Body of pancreas (tissue), 4 donors: ENCODE measurements at regions not wholly inside any gene's neighbourhood (a gene's known extent, or its start where the extent isn't known, plus 50 kb on each side); places are given as distances from the start of the nearest gene placed in this dataset.

Experiments
- ATAC-seq: fragments of 150-250 bp; one replicate; pipeline ENCODE4 v1.9.1; 2016
- DNase-seq, 4 donors: peaks; one replicate each; pipeline ENCODE4 v3.0.0-alpha.2; 2019
- H3K27ac ChIP-seq, 4 donors: fragments of 200-600 bp; sonication (generic); 1 replicate in 3 of 4; 2 replicates in 1 of 4; pipeline versions ENCODE4 v1.5.1 to v1.6.1; 2016 to 2019; ENCODE audit warnings: mild to moderate bottlenecking in 1 of 4, mixed read lengths in 1 of 4, moderate library complexity in 1 of 4
- H3K27me3 ChIP-seq, 2 donors: fragments of 200-600 bp; sonication (generic); one replicate each; pipeline ENCODE4 v1.6.0; 2016; ENCODE audit warnings: mild to moderate bottlenecking in 1 of 2
- H3K36me3 ChIP-seq, 2 donors: fragments of 200-600 bp; sonication (generic); replicated peaks in 1 of 2; 2 replicates each; pipeline ENCODE4 v1.5.1; 2016; ENCODE audit warnings: low read depth in 2 of 2; ENCODE audit not compliant: insufficient read depth in 1 of 2
- H3K4me1 ChIP-seq: fragments of 200-600 bp; sonication (generic); one replicate; pipeline ENCODE4 v1.6.0; 2016
- H3K4me3 ChIP-seq, 2 donors: fragments of 200-600 bp; sonication (generic); 1 replicate in 1 of 2; 2 replicates in 1 of 2; pipeline ENCODE4 v1.5.1; 2016 to 2019
- H3K9me3 ChIP-seq, 3 donors: fragments of 200-600 bp; sonication (generic); 1 replicate in 2 of 3; 2 replicates in 1 of 3; pipeline ENCODE4 v1.5.1; 2016
- CTCF ChIP-seq, 7 experiments: fragments of 450-650 bp in 4 of 7; fragments of 200-600 bp in 3 of 7; sonication (generic) in 3 of 7; IDR thresholded peaks; one replicate each; pipeline ENCODE4 v1.5.1; 2016 to 2019; ENCODE audit warnings: antibody characterized with exemption in 7 of 7
- POLR2A ChIP-seq, 3 donors: fragments of 450-650 bp; IDR thresholded peaks; one replicate each; pipeline ENCODE4 v1.6.1; 2016; ENCODE audit warnings: antibody characterized with exemption in 3 of 3, mild to moderate bottlenecking in 2 of 3
- WGBS, 2 donors: methylation state at CpG; one replicate each; pipeline ENCODE4 v1.1.5; 2017; 5-methylcytosine and 5-hydroxymethylcytosine counted together
- intact Hi-C: fragments of 100-400 bp; cut with DNase I; formaldehyde crosslinking; loops from one replicate; pipeline ENCODE4 v1.15.1; 2023

GRCh38 chr6:131368198-131368911, 204.7 kb upstream of the ARG1 start:
- DNase-seq (peak; percentile 68 to 86 (median 77)), ATAC-seq (peak; percentile 92)
- peaks cover 19% of the 10 kb centered on the region for H3K4me1 ChIP-seq
- H3K27ac ChIP-seq, result peak overlapping the region in 3 of 4 donors; percentile 50 to 80 (median 60)
- no peaks in the 10 kb centered on the region for H3K27me3 ChIP-seq
- H3K9me3 ChIP-seq, result no peaks in the 10 kb centered on the region
- no peak overlapping the region for H3K4me3 ChIP-seq
- intact Hi-C loops, result no loop called here
- no peaks in the 10 kb centered on the region for H3K36me3 ChIP-seq
- 3 to 9% methylated on average over 6 of the region's 6 CpGs for WGBS, 2 donors
- no peak for TF ChIP-seq CTCF (IDR thresholded peaks at IDR 0.05)
- TF ChIP-seq POLR2A (IDR thresholded peaks at IDR 0.05), result no peak

- Histone ChIP-seq H3K36me3 (no peaks in the 10 kb centered on the region), H3K4me3 (no peak overlapping the region), H3K9me3 (no peaks in the 10 kb centered on the region), H3K27me3 (no peaks in the 10 kb centered on the region), H3K4me1 (peaks cover 14% of the 10 kb centered on the region), H3K27ac (no peak overlapping the region)
- 68% methylated on average over 5 of the region's 5 CpGs for WGBS, 2 donors
- TF ChIP-seq POLR2A (IDR thresholded peaks at IDR 0.05), result no peak
- no peak for TF ChIP-seq CTCF (IDR thresholded peaks at IDR 0.05)
- ATAC-seq (no peak), DNase-seq (no peak)
- intact Hi-C loops, result no loop called here
Observed at GRCh38 chr6:131372535-131372934, 200.5 kb upstream of the ARG1 start.

GRCh38 chr6:131377112-131377705, 195.8 kb upstream of the ARG1 start:
- ATAC-seq (no peak), DNase-seq (no peak)
- Histone ChIP-seq H3K36me3 (no peaks in the 10 kb centered on the region), H3K27ac (no peak overlapping the region), H3K27me3 (no peaks in the 10 kb centered on the region), H3K4me1 (no peaks in the 10 kb centered on the region), H3K9me3 (no peaks in the 10 kb centered on the region), H3K4me3 (no peak overlapping the region)
- WGBS, 2 donors, result 89 to 90% methylated on average over 7 of the region's 7 CpGs
- intact Hi-C loops, result no loop called here
- no peak for TF ChIP-seq POLR2A (IDR thresholded peaks at IDR 0.05)
- no peak for TF ChIP-seq CTCF (IDR thresholded peaks at IDR 0.05)

- intact Hi-C loops, result no loop called here
- DNase-seq (no peak), ATAC-seq (no peak)
- no peaks in the 10 kb centered on the region for H3K27me3 ChIP-seq
- H3K27ac ChIP-seq, result no peak overlapping the region
- no peak overlapping the region for H3K4me3 ChIP-seq
- no peaks in the 10 kb centered on the region for H3K9me3 ChIP-seq
- H3K36me3 ChIP-seq, result no peaks in the 10 kb centered on the region
- no peaks in the 10 kb centered on the region for H3K4me1 ChIP-seq
- TF ChIP-seq CTCF (IDR thresholded peaks at IDR 0.05), result no peak
- TF ChIP-seq POLR2A (IDR thresholded peaks at IDR 0.05), result no peak
- WGBS, 2 donors, result 90 to 93% methylated on average over 1 of the region's 1 CpG
Observed at GRCh38 chr6:131378874-131379273, 194.2 kb upstream of the ARG1 start.

GRCh38 chr6:131379948-131380347, 193.1 kb upstream of the ARG1 start:
- DNase-seq (no peak), ATAC-seq (no peak)
- Histone ChIP-seq H3K27me3 (no peaks in the 10 kb centered on the region), H3K9me3 (no peaks in the 10 kb centered on the region), H3K27ac (no peak overlapping the region), H3K4me3 (no peak overlapping the region), H3K36me3 (no peaks in the 10 kb centered on the region), H3K4me1 (no peaks in the 10 kb centered on the region)
- intact Hi-C loops, result no loop called here
- WGBS, 2 donors, result 81 to 82% methylated on average over 3 of the region's 3 CpGs
- no peak for TF ChIP-seq POLR2A (IDR thresholded peaks at IDR 0.05)
- no peak for TF ChIP-seq CTCF (IDR thresholded peaks at IDR 0.05)
